BLaER1 treated with 17β-estradiol and CSF1 and Interleukin-3, amounts not matched to agents 10 nM and 100 nM (cell line): ENCODE measurements at regions not wholly inside any gene's neighbourhood (a gene's known extent, or its start where the extent isn't known, plus 50 kb on each side); places are given as distances from the start of the nearest gene placed in this dataset.

ENCODE experiments used
- H3K27ac ChIP-seq, 11 experiments: shearing (Covaris generic); formaldehyde crosslinking; 2 replicates each; pipeline ENCODE4 v1.8.1; 2022
- H3K27me3 ChIP-seq, 11 experiments: shearing (Covaris generic); formaldehyde crosslinking; 2 replicates each; pipeline ENCODE4 v1.8.1; 2022
- H3K36me3 ChIP-seq, 11 experiments: shearing (Covaris generic); formaldehyde crosslinking; 2 replicates each; pipeline ENCODE4 v1.8.1; 2022
- H3K4me1 ChIP-seq, 10 experiments: shearing (Covaris generic); formaldehyde crosslinking; 2 replicates each; pipeline ENCODE4 v1.8.1; 2022
- H3K4me2 ChIP-seq, 11 experiments: shearing (Covaris generic); formaldehyde crosslinking; 2 replicates each; pipeline ENCODE4 v1.8.1; 2022
- H3K4me3 ChIP-seq, 10 experiments: shearing (Covaris generic); formaldehyde crosslinking; 2 replicates each; pipeline ENCODE4 v1.8.1; 2022
- H3K9ac ChIP-seq, 11 experiments: shearing (Covaris generic); formaldehyde crosslinking; 2 replicates each; pipeline ENCODE4 v1.8.1; 2022
- H3K9me3 ChIP-seq, 11 experiments: shearing (Covaris generic); formaldehyde crosslinking; replicated peaks in 1 of 11; 2 replicates each; pipeline ENCODE4 v1.8.1; 2022
- H4K20me1 ChIP-seq, 11 experiments: shearing (Covaris generic); formaldehyde crosslinking; 2 replicates each; pipeline ENCODE4 v1.8.1; 2022
- Cebpa-rat ChIP-seq, 11 experiments: shearing (Covaris generic); IDR thresholded peaks; 2 replicates each; pipeline ENCODE4 v1.8.1; 2022

DNA sequence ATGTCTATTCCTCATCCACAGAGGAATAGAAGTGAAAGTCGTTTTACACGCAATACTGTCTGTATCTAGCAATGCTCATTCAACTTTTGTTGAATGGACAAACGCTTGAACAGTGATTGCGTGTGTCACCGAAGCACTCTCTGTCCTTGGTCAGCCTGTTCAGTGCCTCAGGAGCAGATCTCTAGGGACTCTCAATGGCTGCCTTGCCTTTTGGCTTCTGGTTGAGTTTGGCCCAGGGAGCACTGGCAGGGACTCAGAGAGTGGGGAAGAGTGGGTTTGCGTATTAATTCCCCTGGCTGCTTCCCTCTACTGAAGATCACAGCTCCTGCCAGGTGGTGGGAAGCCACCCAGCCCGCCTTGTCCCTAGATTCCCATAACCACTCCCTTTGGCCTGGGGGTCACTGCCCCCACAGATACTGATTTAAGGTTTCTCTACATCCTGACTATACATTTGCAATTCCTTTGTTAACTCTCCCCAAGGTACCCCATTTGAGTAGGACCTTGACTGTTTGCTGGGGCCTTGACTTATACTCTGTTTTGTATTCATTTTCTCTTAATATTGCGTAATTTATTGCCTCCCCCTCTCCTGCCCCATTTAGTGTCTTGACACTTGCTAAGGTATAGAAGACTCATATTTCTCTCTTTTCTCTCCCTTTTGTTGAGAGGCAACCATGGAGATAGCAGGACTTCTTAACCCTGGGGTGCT lies 61.7 kb upstream of the USP24 start:
- H3K36me3 ChIP-seq, result no peaks in the 10 kb centered on the region
- H3K4me2 ChIP-seq, result peak overlapping the region; percentile 34 to 79 (median 68)
- no peaks in the 10 kb centered on the region for H3K9me3 ChIP-seq
- H3K4me3 ChIP-seq, result no peak overlapping the region
- peak in 8 of 11 experiments; percentile 23 to 90 (median 66); a peak in 10 of 22 replicates for TF ChIP-seq Cebpa-rat (IDR thresholded peaks at IDR 0.05)
- peaks cover 18 to 29% (median 23%) of the 10 kb centered on the region in 10 experiments for H3K4me1 ChIP-seq
- H3K9ac ChIP-seq, result 0 out of 22 replicates have a peak overlapping the region, but pooled peaks of 2 of the 11 experiments have one; percentile 14 to 25
- no peaks in the 10 kb centered on the region for H3K27me3 ChIP-seq
- H4K20me1 ChIP-seq, result no peaks in the 10 kb centered on the region
- peak overlapping the region in 3 of 11 experiments; percentile 3 to 32 (median 13); a peak in 2 of 22 replicates for H3K27ac ChIP-seq

DNA sequence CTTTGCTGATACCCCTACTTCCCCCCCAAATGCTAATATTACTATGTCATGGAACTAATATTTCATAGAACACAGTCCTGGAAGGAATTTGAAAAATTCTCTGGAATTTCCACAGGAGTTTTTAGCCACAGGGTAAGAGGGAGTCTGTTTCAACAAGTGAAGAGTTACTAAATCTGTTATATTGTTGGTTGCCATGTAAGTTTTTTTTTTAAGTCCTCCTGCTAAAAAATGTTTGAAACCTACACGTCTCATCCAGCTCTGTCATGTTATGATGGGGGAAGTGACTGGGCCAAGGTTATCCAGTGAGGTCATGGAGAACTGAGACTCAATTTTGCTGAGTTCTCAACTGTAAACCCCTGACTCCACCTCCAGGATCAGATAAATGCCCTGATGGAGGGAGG lies 60.8 kb upstream of the USP24 start:
- no peak overlapping the region for H3K9ac ChIP-seq
- no peaks in the 10 kb centered on the region for H4K20me1 ChIP-seq
- H3K9me3 ChIP-seq, result no peaks in the 10 kb centered on the region
- TF ChIP-seq Cebpa-rat (IDR thresholded peaks at IDR 0.05), result no peak
- H3K36me3 ChIP-seq, result no peaks in the 10 kb centered on the region
- H3K4me3 ChIP-seq, result no peak overlapping the region
- H3K4me2 ChIP-seq, result no peak overlapping the region
- H3K27ac ChIP-seq, result no peak overlapping the region
- H3K4me1 ChIP-seq, result peaks cover 18 to 29% (median 23%) of the 10 kb centered on the region in 10 experiments
- no peaks in the 10 kb centered on the region for H3K27me3 ChIP-seq

DNA sequence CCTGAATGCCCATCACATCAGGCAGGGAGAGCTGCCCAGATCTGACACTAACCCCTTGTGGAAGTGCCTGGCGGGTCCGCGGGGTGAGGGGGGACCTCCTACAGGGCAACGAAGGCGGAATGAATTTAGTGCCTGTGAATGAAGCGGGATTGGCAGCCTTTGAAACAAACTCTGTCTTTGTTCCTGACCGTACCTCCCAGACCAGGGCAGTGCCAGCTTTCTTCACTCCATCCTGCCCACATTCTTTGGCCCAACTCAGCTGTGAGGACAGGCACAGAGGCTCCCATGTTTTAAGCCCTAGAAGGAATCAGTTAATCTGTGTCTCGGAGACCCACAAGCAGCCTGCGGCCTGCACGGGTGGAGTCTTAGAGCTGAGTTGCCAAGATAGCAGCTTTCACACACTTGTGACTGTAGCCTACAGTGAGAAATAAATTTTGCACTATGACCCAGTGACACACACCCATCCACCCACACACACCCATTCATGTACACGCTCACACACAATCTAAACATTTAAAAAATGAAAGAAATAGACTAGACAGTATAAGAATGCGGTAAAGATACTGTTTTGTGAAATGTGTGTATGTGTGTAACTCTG lies 60.1 kb upstream of the USP24 start:
- no peaks in the 10 kb centered on the region for H3K36me3 ChIP-seq
- H3K9ac ChIP-seq, result no peak overlapping the region
- 0 out of 22 replicates have a peak, but pooled peaks cover 0 to 5% (median 0%) of the 10 kb centered on the region in 11 experiments for H3K9me3 ChIP-seq
- no peaks in the 10 kb centered on the region for H4K20me1 ChIP-seq
- peaks cover 18 to 29% (median 23%) of the 10 kb centered on the region in 10 experiments for H3K4me1 ChIP-seq
- no peak for TF ChIP-seq Cebpa-rat (IDR thresholded peaks at IDR 0.05)
- H3K27me3 ChIP-seq, result no peaks in the 10 kb centered on the region
- no peak overlapping the region for H3K4me3 ChIP-seq
- H3K27ac ChIP-seq, result no peak overlapping the region
- H3K4me2 ChIP-seq, result no peak overlapping the region

DNA sequence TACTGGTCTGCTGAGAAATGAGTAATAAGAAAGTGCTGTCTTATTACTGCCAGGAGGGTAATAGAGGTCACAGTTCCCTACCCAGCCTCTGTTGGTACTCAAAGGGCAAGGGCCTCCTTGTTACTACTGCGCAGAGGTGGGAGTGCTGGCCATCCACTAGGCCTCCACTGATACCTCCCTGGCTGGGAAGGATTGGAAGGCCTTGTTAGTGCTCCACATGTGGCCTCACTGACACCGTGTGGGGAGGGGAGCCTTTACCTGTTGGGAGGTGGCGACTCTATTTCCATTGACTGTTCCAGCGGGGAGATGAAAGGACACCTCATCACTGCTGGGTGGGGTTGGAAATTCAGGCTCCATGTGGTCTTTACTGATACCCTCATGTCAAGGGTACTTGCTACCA lies 57.8 kb upstream of the USP24 start:
- Histone ChIP-seq H3K4me2 (no peak overlapping the region), H3K4me1 (peaks cover 15 to 23% (median 17%) of the 10 kb centered on the region in 10 experiments), H3K9me3 (peaks cover 7 to 21% (median 14%) of the 10 kb centered on the region in 11 experiments; a peak in 21 of 22 replicates), H3K9ac (no peak overlapping the region), H3K27ac (no peak overlapping the region), H3K4me3 (no peak overlapping the region), H4K20me1 (no peaks in the 10 kb centered on the region), H3K36me3 (no peaks in the 10 kb centered on the region), H3K27me3 (no peaks in the 10 kb centered on the region)
- TF ChIP-seq Cebpa-rat (IDR thresholded peaks at IDR 0.05), result no peak
